Activated T-cell treated with anti-CD3 and anti-CD28 coated beads, Interleukin-2, amount 50 U/mL, for 24 hours (primary cell): ENCODE measurements at regions not wholly inside any gene's neighbourhood (a gene's known extent, or its start where the extent isn't known, plus 50 kb on each side); places are given as distances from the start of the nearest gene placed in this dataset.

Experiments
- DNase-seq: peaks from one replicate; pipeline ENCODE4 v3.0.0-alpha.2; 2020
- H3K27ac Mint-ChIP-seq: 2 replicates; pipeline ENCODE4 v1.8.0; 2020; ENCODE audit warnings: mild to moderate bottlenecking, mixed read lengths
- H3K27me3 Mint-ChIP-seq: 2 replicates; pipeline ENCODE4 v1.8.0; 2020; ENCODE audit warnings: mixed read lengths
- H3K36me3 Mint-ChIP-seq: 2 replicates; pipeline ENCODE4 v1.8.0; 2020; ENCODE audit warnings: low read depth, mixed read lengths
- H3K4me1 Mint-ChIP-seq: 2 replicates; pipeline ENCODE4 v1.8.0; 2020; ENCODE audit warnings: low read depth, mixed read lengths
- H3K4me3 Mint-ChIP-seq: 2 replicates; pipeline ENCODE4 v1.8.0; 2020; ENCODE audit warnings: mild to moderate bottlenecking, moderate library complexity, mixed read lengths
- H3K9me3 Mint-ChIP-seq: 2 replicates; pipeline ENCODE4 v1.8.0; 2020; ENCODE audit warnings: mixed read lengths

DNA sequence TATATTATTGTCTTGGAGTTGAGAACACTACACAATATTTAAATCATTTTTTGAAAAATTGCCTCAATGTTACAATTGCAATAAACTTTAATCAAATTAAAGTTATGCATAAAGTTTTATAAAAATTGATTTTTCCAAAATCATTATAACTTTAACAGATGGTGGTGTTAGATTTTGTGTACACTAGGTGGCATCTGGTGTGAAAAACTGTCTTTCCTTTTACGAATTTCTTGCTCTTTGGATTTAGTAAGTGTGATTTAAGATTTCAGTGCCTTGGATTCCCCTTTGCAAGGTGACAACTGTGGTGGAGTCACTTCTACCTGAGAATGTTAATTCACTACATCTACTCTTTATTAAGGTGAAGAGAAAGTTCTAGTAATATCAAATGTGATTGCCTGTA lies 91.6 kb downstream of the AREG start:
- H3K4me3 Mint-ChIP-seq = no peak overlapping the region
- no peak for DNase-seq
- H3K9me3 Mint-ChIP-seq = no peaks in the 10 kb centered on the region
- H3K4me1 Mint-ChIP-seq = peaks cover 2% of the 10 kb centered on the region
- no peaks in the 10 kb centered on the region for H3K36me3 Mint-ChIP-seq
- H3K27me3 Mint-ChIP-seq = peaks cover 5% of the 10 kb centered on the region
- no peak overlapping the region for H3K27ac Mint-ChIP-seq

DNA sequence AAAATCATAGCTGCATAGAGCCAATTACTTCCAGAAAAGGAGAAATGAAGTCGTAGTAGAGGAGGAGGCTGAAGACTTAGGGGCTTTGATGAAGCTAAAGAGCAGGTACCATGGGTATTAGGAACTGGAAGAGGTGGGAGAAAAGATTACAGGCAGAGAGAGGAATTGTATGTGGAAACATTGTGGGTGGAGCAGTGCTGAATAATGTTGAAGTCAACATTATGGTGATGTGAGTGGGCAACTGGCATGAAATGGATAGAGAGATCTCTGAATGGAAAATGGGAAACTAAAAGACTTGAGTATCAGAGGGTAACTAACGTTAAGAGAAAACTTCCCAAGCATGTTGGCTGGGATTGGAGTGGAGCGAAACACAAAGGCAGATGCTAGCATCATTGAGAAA lies 92.5 kb downstream of the AREG start:
- H3K36me3 Mint-ChIP-seq = no peaks in the 10 kb centered on the region

DNA sequence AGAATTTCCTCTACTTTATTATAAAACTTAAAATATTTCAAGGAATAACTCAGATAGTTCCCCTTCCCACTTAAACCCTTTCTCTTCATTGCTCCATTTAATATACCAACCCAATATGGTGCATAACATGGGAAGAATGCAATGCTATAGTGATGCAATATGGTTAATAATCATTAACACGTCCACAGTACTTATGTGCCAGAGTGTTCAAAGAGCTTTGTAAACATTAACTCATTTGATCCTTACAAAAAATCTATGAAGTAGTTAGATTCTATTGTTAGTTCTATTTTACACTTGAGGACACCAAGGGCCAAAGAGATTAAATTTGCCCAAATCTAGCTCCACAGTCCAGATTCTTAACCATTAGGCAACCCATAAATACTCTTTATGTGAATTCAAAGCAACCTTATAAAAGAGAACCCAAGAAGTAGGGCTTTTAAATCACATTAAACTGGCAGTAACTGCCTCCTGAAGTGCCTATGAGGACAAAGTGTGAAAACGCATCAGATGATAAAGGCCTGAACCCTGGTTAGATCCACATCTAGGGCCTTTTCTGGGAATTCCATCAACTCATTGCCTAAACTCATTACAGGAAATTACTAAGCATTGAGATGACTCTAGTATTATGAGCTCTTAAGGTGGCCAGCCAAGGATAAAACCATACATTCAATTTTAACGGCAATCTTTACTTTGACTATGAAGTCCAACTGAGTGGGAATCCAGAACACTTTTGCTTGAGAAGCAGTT lies 94.3 kb downstream of the AREG start:
- Mint-ChIP-seq H3K27me3 (peaks cover 5% of the 10 kb centered on the region), H3K4me1 (peaks cover 7% of the 10 kb centered on the region), H3K27ac (no peak overlapping the region), H3K36me3 (no peaks in the 10 kb centered on the region), H3K9me3 (no peaks in the 10 kb centered on the region), H3K4me3 (no peak overlapping the region)
- no peak for DNase-seq

More for the DNA sequence above, 92.5 kb downstream of the AREG start:
- no peak overlapping the region for H3K27ac Mint-ChIP-seq
- peaks cover 5% of the 10 kb centered on the region for H3K27me3 Mint-ChIP-seq
- DNase-seq = no peak
- no peaks in the 10 kb centered on the region for H3K9me3 Mint-ChIP-seq
- no peak overlapping the region for H3K4me3 Mint-ChIP-seq
- no peaks in the 10 kb centered on the region for H3K4me1 Mint-ChIP-seq

DNA sequence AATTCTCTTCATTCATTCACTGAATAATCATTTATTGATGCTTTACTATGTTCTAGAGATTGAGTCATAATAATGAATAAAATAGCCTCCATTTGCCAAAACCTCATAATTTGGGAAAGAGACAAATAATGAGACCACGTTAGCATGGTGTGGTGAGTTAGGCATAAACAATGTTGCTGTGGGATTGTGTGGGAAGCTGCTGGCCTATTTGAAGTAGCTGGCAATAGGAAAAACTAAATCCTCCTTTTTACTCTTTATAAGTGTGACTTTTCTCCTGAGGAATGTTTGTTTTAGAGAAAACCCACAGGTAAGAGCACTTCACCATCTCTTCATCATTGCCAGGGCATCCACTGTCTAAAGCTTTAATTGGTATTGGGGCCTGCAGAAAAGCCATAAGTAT lies 95.3 kb downstream of the AREG start:
- Mint-ChIP-seq H3K4me3 (no peak overlapping the region), H3K4me1 (peaks cover 7% of the 10 kb centered on the region), H3K36me3 (no peaks in the 10 kb centered on the region), H3K27ac (no peak overlapping the region), H3K9me3 (no peaks in the 10 kb centered on the region), H3K27me3 (peaks cover 5% of the 10 kb centered on the region)
- no peak for DNase-seq

DNA sequence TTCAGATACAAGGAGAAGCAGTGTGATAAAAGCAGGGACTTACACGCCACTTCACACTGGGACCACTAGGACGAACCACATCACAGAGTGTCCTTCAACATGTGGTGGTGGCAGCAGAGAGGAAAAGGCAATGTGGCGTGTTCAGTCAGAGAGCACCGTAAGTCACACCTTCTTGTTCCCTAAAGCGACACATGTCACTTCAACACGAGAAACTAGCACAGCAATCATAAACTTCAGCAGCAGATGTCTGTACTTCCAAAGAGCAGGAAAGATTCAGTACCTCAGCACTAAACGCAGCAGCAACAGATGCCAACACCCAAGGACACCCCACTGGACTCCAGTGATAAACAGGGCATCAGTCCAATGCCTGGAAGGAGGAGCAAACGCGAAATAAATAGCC lies 96.7 kb downstream of the AREG start:
- DNase-seq = no peak
- peaks cover 5% of the 10 kb centered on the region for H3K27me3 Mint-ChIP-seq
- no peaks in the 10 kb centered on the region for H3K36me3 Mint-ChIP-seq
- peaks cover 7% of the 10 kb centered on the region for H3K4me1 Mint-ChIP-seq
- no peak overlapping the region for H3K4me3 Mint-ChIP-seq
- H3K27ac Mint-ChIP-seq = no peak overlapping the region
- no peaks in the 10 kb centered on the region for H3K9me3 Mint-ChIP-seq

DNA sequence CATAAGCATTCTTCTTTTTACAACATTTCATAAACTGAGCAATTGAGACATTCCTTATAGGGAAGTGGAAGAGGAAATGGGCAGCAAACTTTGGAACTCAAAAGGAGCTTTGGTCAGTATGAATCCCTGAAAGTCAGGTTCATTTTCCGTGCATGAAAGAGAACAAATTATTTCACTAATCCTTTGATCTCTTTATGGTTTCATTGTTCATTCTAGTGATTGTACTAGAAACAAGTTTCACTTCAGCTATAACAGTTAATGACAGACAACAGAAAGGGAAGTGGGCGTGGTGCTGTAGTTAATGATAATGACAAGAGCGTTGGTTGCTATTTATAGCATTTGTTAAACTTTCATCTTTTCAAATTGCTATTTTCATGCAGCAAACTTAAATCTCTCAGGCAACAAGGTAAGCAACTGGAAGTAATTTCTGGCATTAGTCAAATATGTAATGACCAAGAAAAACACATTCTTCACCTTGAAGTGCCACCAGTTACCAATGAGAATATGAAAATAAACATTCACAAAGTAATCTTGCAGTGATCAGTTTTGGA lies 98.4 kb downstream of the AREG start:
- no peaks in the 10 kb centered on the region for H3K36me3 Mint-ChIP-seq
- no peak for DNase-seq
- H3K27me3 Mint-ChIP-seq = no peaks in the 10 kb centered on the region
- no peaks in the 10 kb centered on the region for H3K9me3 Mint-ChIP-seq
- H3K27ac Mint-ChIP-seq = no peak overlapping the region
- no peak overlapping the region for H3K4me3 Mint-ChIP-seq
- H3K4me1 Mint-ChIP-seq = peaks cover 7% of the 10 kb centered on the region

DNA sequence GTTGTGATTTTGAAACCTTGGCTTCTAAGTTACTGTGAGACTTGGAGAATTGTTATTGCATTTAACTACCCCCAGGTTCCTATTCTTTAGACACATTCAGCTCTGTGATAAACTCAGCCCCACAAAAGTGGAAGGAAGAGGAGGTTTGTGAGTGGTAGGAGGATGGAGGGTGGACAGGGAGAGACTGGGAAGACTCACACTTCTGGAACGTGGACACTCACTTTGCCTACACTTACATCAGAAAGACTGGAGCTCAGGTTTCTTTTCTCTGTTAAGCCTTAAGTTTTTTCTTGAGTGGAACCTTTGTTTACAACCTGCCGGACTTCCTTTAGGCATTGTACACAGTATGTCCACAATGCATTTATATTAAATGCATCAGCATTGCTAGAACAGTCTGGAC lies 99.0 kb downstream of the AREG start:
- no peak overlapping the region for H3K4me3 Mint-ChIP-seq
- H3K9me3 Mint-ChIP-seq = no peaks in the 10 kb centered on the region
- H3K36me3 Mint-ChIP-seq = no peaks in the 10 kb centered on the region
- no peak for DNase-seq
- no peak overlapping the region for H3K27ac Mint-ChIP-seq
- H3K4me1 Mint-ChIP-seq = peaks cover 7% of the 10 kb centered on the region
- no peaks in the 10 kb centered on the region for H3K27me3 Mint-ChIP-seq

DNA sequence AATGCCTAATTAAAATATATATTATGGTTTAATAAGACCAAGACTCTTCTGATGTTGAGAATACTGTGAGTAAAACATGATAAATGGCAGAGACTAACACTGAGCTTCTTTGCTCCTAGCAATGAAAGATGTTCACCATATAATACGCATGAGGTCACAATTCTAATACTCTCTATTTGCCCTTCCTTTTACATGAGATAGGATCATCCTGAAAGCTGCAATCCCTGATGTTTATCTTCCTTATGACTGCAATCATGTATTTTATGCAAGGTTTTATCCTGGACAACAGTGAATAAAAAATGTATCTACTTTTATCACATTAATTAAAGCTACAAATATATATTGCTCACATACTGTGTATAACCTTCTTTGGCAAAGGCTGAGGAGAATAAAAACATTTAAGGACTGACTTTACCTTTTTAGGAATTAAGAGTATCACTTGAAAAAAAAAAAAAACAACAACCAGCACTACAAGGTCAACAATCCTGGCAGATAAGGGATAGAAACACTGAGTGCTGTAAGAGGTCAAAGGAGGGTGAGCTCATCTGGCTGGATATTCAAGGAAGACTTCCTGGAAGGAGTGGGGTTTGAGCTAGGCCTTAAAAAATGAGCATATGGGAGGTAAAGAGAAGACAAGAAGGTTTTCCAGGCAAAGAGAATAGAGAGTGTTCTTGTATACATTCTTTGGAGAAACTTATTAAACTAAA lies 99.9 kb downstream of the AREG start:
- H3K9me3 Mint-ChIP-seq = no peaks in the 10 kb centered on the region
- H3K27ac Mint-ChIP-seq = no peak overlapping the region
- no peaks in the 10 kb centered on the region for H3K36me3 Mint-ChIP-seq
- DNase-seq = no peak
- no peak overlapping the region for H3K4me3 Mint-ChIP-seq
- peaks cover 7% of the 10 kb centered on the region for H3K4me1 Mint-ChIP-seq
- no peaks in the 10 kb centered on the region for H3K27me3 Mint-ChIP-seq

DNA sequence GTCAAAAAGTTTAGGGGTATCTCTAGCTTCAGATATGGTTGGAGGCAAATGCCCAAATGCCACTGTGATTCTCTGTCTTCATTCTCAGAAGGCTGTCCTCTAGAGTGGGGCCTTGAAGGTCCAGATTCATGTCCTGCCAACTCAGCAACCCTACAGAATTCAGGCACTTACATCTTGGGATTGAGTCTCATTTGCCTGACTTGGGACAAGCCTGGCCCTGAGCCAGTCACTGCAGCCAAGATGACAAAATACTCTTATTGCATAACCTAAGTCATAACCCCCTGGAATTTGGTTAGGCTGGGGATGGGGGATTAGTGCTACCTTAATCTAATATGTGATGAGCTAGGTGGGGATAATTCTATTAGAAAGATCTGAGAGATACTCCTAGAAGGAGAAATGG lies 100.5 kb downstream of the AREG start:
- Mint-ChIP-seq H3K4me1 (peaks cover 7% of the 10 kb centered on the region), H3K9me3 (no peaks in the 10 kb centered on the region), H3K27me3 (no peaks in the 10 kb centered on the region), H3K36me3 (no peaks in the 10 kb centered on the region), H3K4me3 (no peak overlapping the region), H3K27ac (no peak overlapping the region)
- no peak for DNase-seq

DNA sequence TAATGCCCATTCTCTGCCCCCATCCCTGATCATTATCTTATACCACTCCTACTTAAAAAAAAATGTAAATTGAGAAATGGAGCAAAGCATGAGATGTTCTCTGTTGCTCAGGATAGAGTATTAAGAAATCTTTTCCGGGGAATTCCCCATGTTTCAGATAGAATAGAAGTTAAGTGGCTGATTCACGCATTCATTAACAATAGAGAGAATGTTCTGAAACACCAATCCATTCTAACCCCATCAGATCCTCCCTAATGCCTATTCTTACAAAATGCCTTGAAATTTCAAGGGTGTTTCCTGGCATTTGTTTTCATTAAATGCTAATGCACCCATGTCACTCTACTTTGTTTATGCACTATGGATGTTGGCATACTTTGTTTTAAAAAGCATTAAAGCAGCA lies 101.1 kb downstream of the AREG start:
- DNase-seq = no peak

DNA sequence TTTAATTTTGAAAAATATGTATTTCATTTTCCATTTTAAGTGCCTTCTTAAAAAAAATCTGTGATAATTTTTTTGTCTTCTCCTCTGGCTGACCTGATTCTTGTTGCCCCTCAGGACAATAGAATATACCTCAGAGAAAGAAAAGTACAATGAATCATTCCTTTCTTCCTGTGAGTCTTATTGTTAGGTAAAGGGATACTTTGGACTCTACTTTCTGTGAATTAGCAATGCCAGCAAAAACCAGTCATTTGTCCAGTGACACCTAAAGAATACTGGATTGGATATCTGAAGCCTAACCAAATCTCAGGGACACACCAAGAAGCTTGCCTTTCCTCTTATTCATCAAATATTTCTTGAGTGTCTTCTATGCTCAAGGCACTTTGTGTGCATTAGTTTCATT lies 102.1 kb downstream of the AREG start:
- H3K4me3 Mint-ChIP-seq = no peak overlapping the region
- DNase-seq = no peak
- peaks cover 7% of the 10 kb centered on the region for H3K4me1 Mint-ChIP-seq
- no peaks in the 10 kb centered on the region for H3K36me3 Mint-ChIP-seq
- no peak overlapping the region for H3K27ac Mint-ChIP-seq
- H3K9me3 Mint-ChIP-seq = no peaks in the 10 kb centered on the region
- no peaks in the 10 kb centered on the region for H3K27me3 Mint-ChIP-seq

More for the DNA sequence above, 101.1 kb downstream of the AREG start:
- Mint-ChIP-seq H3K4me3 (no peak overlapping the region), H3K27me3 (no peaks in the 10 kb centered on the region), H3K4me1 (peaks cover 7% of the 10 kb centered on the region), H3K27ac (no peak overlapping the region), H3K36me3 (no peaks in the 10 kb centered on the region), H3K9me3 (no peaks in the 10 kb centered on the region)

DNA sequence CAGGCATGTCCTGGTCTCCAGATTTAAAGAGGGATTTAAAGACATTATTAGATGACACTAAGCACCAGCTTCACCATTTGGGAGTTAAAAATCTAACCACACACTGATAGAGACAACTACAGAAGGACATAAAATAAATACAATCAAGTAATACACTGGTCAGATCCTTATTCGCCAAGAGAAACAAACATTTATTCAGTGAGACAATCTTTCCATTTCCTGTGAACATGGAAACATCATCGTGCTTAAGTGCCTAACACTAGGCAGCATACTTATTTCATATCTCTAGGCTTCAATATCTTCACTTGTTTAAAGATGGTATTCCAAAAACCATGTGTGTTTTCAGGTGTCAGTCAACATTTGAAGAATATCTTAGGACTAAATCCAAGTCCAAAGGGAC lies 103.6 kb downstream of the AREG start:
- DNase-seq = no peak
- H3K36me3 Mint-ChIP-seq = no peaks in the 10 kb centered on the region
- no peaks in the 10 kb centered on the region for H3K9me3 Mint-ChIP-seq
- H3K4me1 Mint-ChIP-seq = peaks cover 2% of the 10 kb centered on the region
- no peaks in the 10 kb centered on the region for H3K27me3 Mint-ChIP-seq
- no peak overlapping the region for H3K27ac Mint-ChIP-seq
- no peak overlapping the region for H3K4me3 Mint-ChIP-seq

DNA sequence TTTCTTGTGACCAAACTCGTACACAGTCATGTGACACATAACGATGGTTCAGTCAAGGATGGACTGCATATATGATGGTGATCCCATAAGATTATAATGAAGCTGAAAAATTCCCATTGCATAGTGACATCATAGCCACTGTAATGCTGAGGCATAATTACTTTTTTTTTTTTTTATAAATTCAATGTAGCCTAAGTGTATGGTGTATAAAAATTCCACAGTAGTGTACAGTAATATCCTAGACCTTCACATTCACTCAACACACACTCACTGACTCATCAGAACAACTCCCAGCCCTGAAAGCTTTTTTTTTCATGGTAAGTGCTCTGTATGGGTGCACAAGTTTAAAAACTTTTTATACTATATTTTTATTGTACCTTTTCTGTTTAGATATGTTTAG lies 105.0 kb downstream of the AREG start:
- Mint-ChIP-seq H3K9me3 (no peaks in the 10 kb centered on the region), H3K27ac (no peak overlapping the region), H3K27me3 (no peaks in the 10 kb centered on the region), H3K36me3 (no peaks in the 10 kb centered on the region), H3K4me3 (no peak overlapping the region), H3K4me1 (no peaks in the 10 kb centered on the region)
- DNase-seq = no peak

DNA sequence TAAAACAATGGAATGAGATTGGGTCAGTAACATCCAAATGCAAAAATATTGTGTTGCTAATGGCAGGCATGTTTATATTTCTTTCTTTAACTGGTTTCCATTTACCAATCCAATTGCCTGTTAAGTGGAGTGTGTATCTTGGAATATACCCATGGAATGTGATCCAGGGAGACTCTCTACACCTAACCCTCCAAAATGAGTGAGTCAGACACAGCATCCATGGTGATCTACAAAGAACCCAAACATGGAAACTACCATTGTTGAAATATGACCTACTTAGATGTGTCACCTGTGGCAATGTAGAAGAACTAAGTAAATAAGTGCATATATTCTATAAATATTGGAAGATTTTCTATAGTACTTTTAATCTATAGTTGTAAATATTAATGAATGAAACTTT lies 110.3 kb downstream of the AREG start:
- Mint-ChIP-seq H3K9me3 (peaks cover 9% of the 10 kb centered on the region), H3K36me3 (no peaks in the 10 kb centered on the region), H3K27me3 (no peaks in the 10 kb centered on the region), H3K4me1 (no peaks in the 10 kb centered on the region), H3K27ac (no peak overlapping the region), H3K4me3 (no peak overlapping the region)
- no peak for DNase-seq

DNA sequence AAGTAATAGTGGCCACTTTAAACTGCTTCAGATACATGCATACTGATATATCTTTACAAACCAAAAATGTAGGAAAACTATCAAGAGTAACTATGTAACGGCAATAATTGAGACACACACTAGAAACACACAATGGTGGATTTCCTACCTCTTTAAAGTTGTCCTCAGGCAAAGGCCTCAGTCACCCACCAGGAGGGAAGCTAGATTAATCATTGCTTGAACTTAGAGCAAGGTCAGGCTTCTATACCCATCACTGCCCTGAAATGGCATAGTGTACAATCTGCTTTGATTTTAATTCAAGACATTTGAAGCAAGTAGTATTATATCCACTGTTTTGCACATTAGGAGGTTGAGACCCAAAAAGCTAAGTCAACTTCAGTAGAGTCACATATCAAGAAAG lies 110.9 kb downstream of the AREG start:
- H3K27me3 Mint-ChIP-seq = no peaks in the 10 kb centered on the region
- no peak overlapping the region for H3K4me3 Mint-ChIP-seq
- H3K27ac Mint-ChIP-seq = no peak overlapping the region
- H3K36me3 Mint-ChIP-seq = no peaks in the 10 kb centered on the region
- no peaks in the 10 kb centered on the region for H3K4me1 Mint-ChIP-seq
- DNase-seq = no peak
- peaks cover 9% of the 10 kb centered on the region for H3K9me3 Mint-ChIP-seq
